Stomach (tissue), 4 donors: ENCODE measurements at regions not wholly inside any gene's neighbourhood (a gene's known extent, or its start where the extent isn't known, plus 50 kb on each side); places are given as distances from the start of the nearest gene placed in this dataset.

ENCODE experiments used
- POLR2AphosphoS5 ChIP-seq, 3 donors: sonication (generic); formaldehyde crosslinking; IDR thresholded peaks; one replicate each; pipeline ENCODE4 v1.6.1; 2016; ENCODE audit warnings: antibody characterized with exemption in 3 of 3
- TF ChIP-seq, protein P1 (sequence below), 7 experiments: fragments of 450-650 bp in 4 of 7; fragments of 200-600 bp in 3 of 7; sonication (generic) in 3 of 7; IDR thresholded peaks; one replicate each; pipeline ENCODE4 v1.5.1; 2016 to 2019; ENCODE audit warnings: antibody characterized with exemption in 7 of 7, control low read depth in 2 of 7, mild to moderate bottlenecking in 1 of 7

DNA sequence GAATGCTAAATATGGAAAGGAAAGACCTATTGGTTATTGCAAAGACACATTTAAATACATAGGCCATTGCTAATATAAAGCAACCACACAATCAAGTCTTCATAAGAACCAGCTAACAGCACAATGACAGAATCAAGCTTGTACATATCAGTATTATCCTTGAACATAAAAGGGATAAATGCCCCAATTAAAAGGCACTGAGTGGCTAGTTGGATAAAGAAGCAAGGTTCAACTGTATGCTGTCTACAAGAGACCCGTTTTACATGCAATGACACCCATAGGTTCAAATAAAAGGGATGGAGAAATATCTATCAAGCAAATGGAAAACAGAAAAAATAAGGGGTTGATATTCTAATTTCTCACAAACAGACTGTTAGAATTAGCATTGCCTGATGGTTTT is 706.1 kb downstream of the EPHA3 start:
- TF ChIP-seq, protein P1, sequence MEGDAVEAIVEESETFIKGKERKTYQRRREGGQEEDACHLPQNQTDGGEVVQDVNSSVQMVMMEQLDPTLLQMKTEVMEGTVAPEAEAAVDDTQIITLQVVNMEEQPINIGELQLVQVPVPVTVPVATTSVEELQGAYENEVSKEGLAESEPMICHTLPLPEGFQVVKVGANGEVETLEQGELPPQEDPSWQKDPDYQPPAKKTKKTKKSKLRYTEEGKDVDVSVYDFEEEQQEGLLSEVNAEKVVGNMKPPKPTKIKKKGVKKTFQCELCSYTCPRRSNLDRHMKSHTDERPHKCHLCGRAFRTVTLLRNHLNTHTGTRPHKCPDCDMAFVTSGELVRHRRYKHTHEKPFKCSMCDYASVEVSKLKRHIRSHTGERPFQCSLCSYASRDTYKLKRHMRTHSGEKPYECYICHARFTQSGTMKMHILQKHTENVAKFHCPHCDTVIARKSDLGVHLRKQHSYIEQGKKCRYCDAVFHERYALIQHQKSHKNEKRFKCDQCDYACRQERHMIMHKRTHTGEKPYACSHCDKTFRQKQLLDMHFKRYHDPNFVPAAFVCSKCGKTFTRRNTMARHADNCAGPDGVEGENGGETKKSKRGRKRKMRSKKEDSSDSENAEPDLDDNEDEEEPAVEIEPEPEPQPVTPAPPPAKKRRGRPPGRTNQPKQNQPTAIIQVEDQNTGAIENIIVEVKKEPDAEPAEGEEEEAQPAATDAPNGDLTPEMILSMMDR (IDR thresholded peaks at IDR 0.05): no peak
- no peak for TF ChIP-seq POLR2AphosphoS5 (IDR thresholded peaks at IDR 0.05)
